Liver (tissue), 8 donors: ENCODE measurements at regions not wholly inside any gene's neighbourhood (a gene's known extent, or its start where the extent isn't known, plus 50 kb on each side); places are given as distances from the start of the nearest gene placed in this dataset.

Experiments used
- DNase-seq: peaks from one replicate; pipeline ENCODE4 v3.0.0-alpha.2; 2017; ENCODE audit warnings: low spot score
- H3K27ac ChIP-seq, 2 donors: one replicate each; pipeline ENCODE4 v1.7.0; 2013; ENCODE audit warnings: inconsistent platforms in 2 of 2, low read length in 2 of 2, control low read depth in 1 of 2, low read depth in 1 of 2, mild to moderate bottlenecking in 1 of 2
- H3K27me3 ChIP-seq, 4 donors: one replicate each; pipeline versions ENCODE4 v1.6.1 to v1.7.0; 2013; ENCODE audit warnings: low read length in 3 of 4, inconsistent platforms in 1 of 4, mild to moderate bottlenecking in 1 of 4, moderate library complexity in 1 of 4; ENCODE audit not compliant: control insufficient read depth in 4 of 4, insufficient read depth in 4 of 4
- H3K36me3 ChIP-seq, 4 donors: one replicate each; pipeline versions ENCODE4 v1.6.1 to v1.7.0; 2013; ENCODE audit warnings: low read length in 3 of 4, mild to moderate bottlenecking in 3 of 4, low read depth in 1 of 4, moderate library complexity in 1 of 4; ENCODE audit not compliant: control insufficient read depth in 4 of 4, insufficient read depth in 3 of 4
- H3K4me1 ChIP-seq, 4 donors: one replicate each; pipeline versions ENCODE4 v1.6.1 to v1.7.0; 2013; ENCODE audit warnings: low read length in 3 of 4, mild to moderate bottlenecking in 3 of 4, moderate library complexity in 1 of 4; ENCODE audit not compliant: control insufficient read depth in 4 of 4, insufficient read depth in 4 of 4
- H3K4me3 ChIP-seq, 3 donors: one replicate each; pipeline versions ENCODE4 v1.6.1 to v1.7.0; 2013; ENCODE audit warnings: low read length in 3 of 3, control low read depth in 1 of 3, low read depth in 1 of 3, mild to moderate bottlenecking in 1 of 3
- H3K9ac ChIP-seq, 2 donors: one replicate each; pipeline ENCODE4 v1.7.0; 2013; ENCODE audit warnings: low read length in 2 of 2, mild to moderate bottlenecking in 2 of 2, moderate library complexity in 2 of 2, control low read depth in 1 of 2, low read depth in 1 of 2
- H3K9me3 ChIP-seq, 4 donors: one replicate each; pipeline versions ENCODE4 v1.6.1 to v1.7.0; 2013; ENCODE audit warnings: low read length in 3 of 4; ENCODE audit not compliant: control insufficient read depth in 4 of 4
- ATF3 ChIP-seq: IDR thresholded peaks from 2 replicates; pipeline ENCODE4 v1.6.1; 2016; ENCODE audit warnings: antibody characterized with exemption
- CTCF ChIP-seq: fragments of 150-350 bp; IDR thresholded peaks from 2 replicates; pipeline ENCODE4 v1.5.1; 2017; ENCODE audit warnings: improper control_type of control experiment, low read depth, low read length; ENCODE audit not compliant: missing input control
- EGR1 ChIP-seq, 2 donors: IDR thresholded peaks; 2 replicates each; pipeline ENCODE4 v1.6.1; 2016 to 2018; ENCODE audit warnings: antibody characterized with exemption in 2 of 2, low read depth in 2 of 2
- FOXA1 ChIP-seq: IDR thresholded peaks from 2 replicates; pipeline ENCODE4 v1.6.1; 2016; ENCODE audit warnings: antibody characterized with exemption
- FOXA2 ChIP-seq: IDR thresholded peaks from 2 replicates; pipeline ENCODE4 v1.6.1; 2016; ENCODE audit warnings: antibody characterized with exemption
- GABPA ChIP-seq, 2 donors: IDR thresholded peaks in 1 of 2; conservative IDR thresholded peaks in 1 of 2; 2 replicates each; pipeline ENCODE4 v1.6.1; 2016; ENCODE audit warnings: antibody characterized with exemption in 2 of 2, mild to moderate bottlenecking in 1 of 2, moderate library complexity in 1 of 2
- HNF4G ChIP-seq: IDR thresholded peaks from 2 replicates; pipeline ENCODE4 v1.6.1; 2016; ENCODE audit warnings: antibody characterized with exemption
- JUND ChIP-seq, 2 donors: IDR thresholded peaks; 2 replicates each; pipeline ENCODE4 v1.6.1; 2016; ENCODE audit warnings: antibody characterized with exemption in 2 of 2
- MAX ChIP-seq: IDR thresholded peaks from 2 replicates; pipeline ENCODE4 v1.6.1; 2016; ENCODE audit warnings: antibody characterized with exemption
- NR2F2 ChIP-seq: IDR thresholded peaks from 2 replicates; pipeline ENCODE4 v1.6.1; 2016; ENCODE audit warnings: antibody characterized with exemption
- RAD21 ChIP-seq, 2 donors: IDR thresholded peaks; 2 replicates each; pipeline ENCODE4 v1.6.1; 2016; ENCODE audit warnings: antibody characterized with exemption in 2 of 2, mild to moderate bottlenecking in 2 of 2
- REST ChIP-seq: IDR thresholded peaks from 2 replicates; pipeline ENCODE4 v1.6.1; 2016; ENCODE audit warnings: antibody characterized with exemption, mild to moderate bottlenecking
- RXRA ChIP-seq, 2 donors: IDR thresholded peaks; 2 replicates each; pipeline ENCODE4 v1.6.1; 2017 to 2018; ENCODE audit warnings: antibody characterized with exemption in 2 of 2, mild to moderate bottlenecking in 1 of 2
- SP1 ChIP-seq: IDR thresholded peaks from 2 replicates; pipeline ENCODE4 v1.6.1; 2018; ENCODE audit warnings: antibody characterized with exemption, mild to moderate bottlenecking
- TAF1 ChIP-seq: conservative IDR thresholded peaks from 2 replicates; pipeline ENCODE4 v1.6.1; 2016; ENCODE audit warnings: antibody characterized with exemption, mild to moderate bottlenecking
- YY1 ChIP-seq: IDR thresholded peaks from 2 replicates; pipeline ENCODE4 v1.6.1; 2016; ENCODE audit warnings: antibody characterized with exemption, mild to moderate bottlenecking
- ZBTB33 ChIP-seq: IDR thresholded peaks from 2 replicates; pipeline ENCODE4 v1.6.1; 2016; ENCODE audit warnings: antibody characterized with exemption
- WGBS: extraction: QIAGEN DNeasy Blood & Tissue Kit; methylation state at CpG from one replicate; pipeline ENCODE4 v1.1.7; 2013; 5-methylcytosine and 5-hydroxymethylcytosine counted together
- donor health status: healthy.
- donor health status: healthy.
- donor health status: healthy.
- donor health status: healthy.
- donor health status: healthy.

- H3K4me3 ChIP-seq, result no peak overlapping the region
- no peaks in the 10 kb centered on the region for H3K36me3 ChIP-seq
- no peaks in the 10 kb centered on the region for H3K4me1 ChIP-seq
- WGBS, result 78% methylated on average over 3 of the region's 3 CpGs
- H3K27me3 ChIP-seq, result no peaks in the 10 kb centered on the region
- no peak overlapping the region for H3K9ac ChIP-seq
- H3K27ac ChIP-seq, result no peak overlapping the region
- no peak for TF ChIP-seq YY1
- TF ChIP-seq MAX, result no peak
- TF ChIP-seq FOXA1, result no peak
- TF ChIP-seq GABPA (IDR thresholded peaks at IDR 0.05 in 1 of 2, conservative IDR thresholded peaks at IDR 0.05 in 1 of 2), result no peak
- TF ChIP-seq CTCF, result no peak
- no peak for TF ChIP-seq RAD21 (IDR thresholded peaks at IDR 0.05)
- no peak for TF ChIP-seq TAF1
- no peak for TF ChIP-seq ZBTB33
- no peak for TF ChIP-seq EGR1 (IDR thresholded peaks at IDR 0.05; ENCODE audit: low read depth in 2 of 2)
- TF ChIP-seq SP1, result no peak
- TF ChIP-seq ATF3, result no peak
- TF ChIP-seq NR2F2, result no peak
- TF ChIP-seq FOXA2, result no peak
- no peak for TF ChIP-seq JUND (IDR thresholded peaks at IDR 0.05)
- TF ChIP-seq REST, result no peak
- H3K9me3 ChIP-seq, result no peaks in the 10 kb centered on the region
- no peak for DNase-seq
Observed at GRCh38 chr18:65035701-65036100, 715.1 kb upstream of the CDH7 start.

- H3K9ac ChIP-seq, result no peak overlapping the region
- TF ChIP-seq JUND (IDR thresholded peaks at IDR 0.05) (no peak), RXRA (IDR thresholded peaks at IDR 0.05) (no peak), YY1 (no peak), GABPA (IDR thresholded peaks at IDR 0.05 in 1 of 2, conservative IDR thresholded peaks at IDR 0.05 in 1 of 2) (no peak), SP1 (no peak), TAF1 (no peak), HNF4G (no peak), REST (no peak), EGR1 (IDR thresholded peaks at IDR 0.05; ENCODE audit: low read depth in 2 of 2) (no peak), MAX (no peak), ZBTB33 (no peak), RAD21 (IDR thresholded peaks at IDR 0.05) (no peak)
- WGBS, result 48% methylated on average over 2 of the region's 2 CpGs
- no peak for DNase-seq
- peaks cover 0 to 9% (median 0%) of the 10 kb centered on the region in 4 donors for H3K9me3 ChIP-seq
- no peak overlapping the region for H3K27ac ChIP-seq
- no peaks in the 10 kb centered on the region for H3K27me3 ChIP-seq
- no peak overlapping the region for H3K4me3 ChIP-seq
- no peaks in the 10 kb centered on the region for H3K36me3 ChIP-seq
- no peaks in the 10 kb centered on the region for H3K4me1 ChIP-seq
Observed at GRCh38 chr18:65025756-65026155, 725.1 kb upstream of the CDH7 start.
